Nephron progenitor cell (in vitro differentiated cells): ENCODE measurements at regions not wholly inside any gene's neighbourhood (a gene's known extent, or its start where the extent isn't known, plus 50 kb on each side); places are given as distances from the start of the nearest gene placed in this dataset.

Experiments used
- DNase-seq: peaks from one replicate; pipeline ENCODE4 v3.0.0; 2021
- H3K27ac Mint-ChIP-seq: 2 replicates; pipeline ENCODE4 v1.8.0; 2021; ENCODE audit warnings: mild to moderate bottlenecking, moderate library complexity, mixed read lengths
- H3K27me3 Mint-ChIP-seq: 2 replicates; pipeline ENCODE4 v1.8.0; 2021; ENCODE audit warnings: mild to moderate bottlenecking, low read depth, mixed read lengths; ENCODE audit not compliant: poor library complexity
- H3K36me3 Mint-ChIP-seq: 2 replicates; pipeline ENCODE4 v1.8.0; 2021; ENCODE audit warnings: low read depth, mixed read lengths
- H3K4me1 Mint-ChIP-seq: 2 replicates; pipeline ENCODE4 v1.8.0; 2021; ENCODE audit warnings: mixed read lengths
- H3K4me3 Mint-ChIP-seq: 2 replicates; pipeline ENCODE4 v1.8.0; 2021; ENCODE audit warnings: mild to moderate bottlenecking, moderate library complexity, mixed read lengths
- H3K9me3 Mint-ChIP-seq: 2 replicates; pipeline ENCODE4 v1.8.0; 2021; ENCODE audit warnings: mild to moderate bottlenecking, moderate library complexity, mixed read lengths
- TF ChIP-seq, protein P1 (sequence below): fragments of 200-600 bp; sonication (generic); IDR thresholded peaks from 2 replicates; pipeline ENCODE4 v1.5.0; 2021; ENCODE audit warnings: antibody characterized with exemption

DNA sequence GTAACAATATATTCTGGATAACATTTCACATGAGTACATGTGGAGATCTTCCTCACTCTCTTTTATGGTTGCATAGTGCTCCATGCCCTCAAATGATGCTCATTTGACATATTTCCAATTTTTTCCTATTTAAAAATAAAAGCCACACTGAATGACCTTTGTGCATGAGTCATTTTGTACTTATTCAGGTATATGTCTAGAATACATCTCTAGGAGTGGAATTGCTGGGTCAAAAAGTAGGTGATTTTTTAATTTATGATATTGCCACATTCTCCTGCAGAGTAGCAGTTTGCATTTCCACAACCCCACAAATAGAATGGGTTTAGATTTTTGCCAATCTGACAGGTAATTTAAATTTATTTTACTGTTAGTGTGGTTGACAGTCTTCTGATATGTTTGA is 104.8 kb downstream of the RPAP3 start:
- Mint-ChIP-seq H3K27me3 (peaks cover 4% of the 10 kb centered on the region), H3K36me3 (peaks cover 42% of the 10 kb centered on the region), H3K4me1 (peaks cover 7% of the 10 kb centered on the region), H3K9me3 (peaks cover 40% of the 10 kb centered on the region), H3K4me3 (no peak overlapping the region), H3K27ac (no peak overlapping the region)
- no peak for DNase-seq
- TF ChIP-seq, protein P1, sequence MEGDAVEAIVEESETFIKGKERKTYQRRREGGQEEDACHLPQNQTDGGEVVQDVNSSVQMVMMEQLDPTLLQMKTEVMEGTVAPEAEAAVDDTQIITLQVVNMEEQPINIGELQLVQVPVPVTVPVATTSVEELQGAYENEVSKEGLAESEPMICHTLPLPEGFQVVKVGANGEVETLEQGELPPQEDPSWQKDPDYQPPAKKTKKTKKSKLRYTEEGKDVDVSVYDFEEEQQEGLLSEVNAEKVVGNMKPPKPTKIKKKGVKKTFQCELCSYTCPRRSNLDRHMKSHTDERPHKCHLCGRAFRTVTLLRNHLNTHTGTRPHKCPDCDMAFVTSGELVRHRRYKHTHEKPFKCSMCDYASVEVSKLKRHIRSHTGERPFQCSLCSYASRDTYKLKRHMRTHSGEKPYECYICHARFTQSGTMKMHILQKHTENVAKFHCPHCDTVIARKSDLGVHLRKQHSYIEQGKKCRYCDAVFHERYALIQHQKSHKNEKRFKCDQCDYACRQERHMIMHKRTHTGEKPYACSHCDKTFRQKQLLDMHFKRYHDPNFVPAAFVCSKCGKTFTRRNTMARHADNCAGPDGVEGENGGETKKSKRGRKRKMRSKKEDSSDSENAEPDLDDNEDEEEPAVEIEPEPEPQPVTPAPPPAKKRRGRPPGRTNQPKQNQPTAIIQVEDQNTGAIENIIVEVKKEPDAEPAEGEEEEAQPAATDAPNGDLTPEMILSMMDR, result no peak

DNA sequence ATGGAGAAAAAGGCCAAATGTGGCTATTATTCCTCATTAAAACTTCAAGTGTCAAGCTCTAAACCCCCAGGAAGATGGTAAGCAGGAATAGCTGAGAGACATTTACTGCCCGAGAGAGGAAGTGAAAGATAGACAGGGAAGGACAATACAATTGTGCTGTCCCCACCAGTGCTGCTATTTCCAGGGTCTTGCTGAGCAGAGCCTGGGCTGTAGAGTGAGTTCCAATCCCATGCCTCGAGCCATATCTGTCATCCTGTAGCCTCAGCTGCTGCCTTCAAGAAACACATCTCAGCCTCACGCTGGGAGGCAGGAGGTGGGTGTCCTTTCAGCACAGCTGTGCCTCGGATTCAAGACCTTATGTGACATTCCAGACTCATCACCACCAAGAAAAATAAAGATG is 114.0 kb downstream of the RPAP3 start:
- H3K9me3 Mint-ChIP-seq, result no peaks in the 10 kb centered on the region
- TF ChIP-seq, protein P1, result no peak
- H3K4me3 Mint-ChIP-seq, result no peak overlapping the region
- no peak for DNase-seq
- peaks cover 14% of the 10 kb centered on the region for H3K4me1 Mint-ChIP-seq
- no peaks in the 10 kb centered on the region for H3K36me3 Mint-ChIP-seq
- peak overlapping the region; percentile 18 for H3K27ac Mint-ChIP-seq
- H3K27me3 Mint-ChIP-seq, result peaks cover 7% of the 10 kb centered on the region

DNA sequence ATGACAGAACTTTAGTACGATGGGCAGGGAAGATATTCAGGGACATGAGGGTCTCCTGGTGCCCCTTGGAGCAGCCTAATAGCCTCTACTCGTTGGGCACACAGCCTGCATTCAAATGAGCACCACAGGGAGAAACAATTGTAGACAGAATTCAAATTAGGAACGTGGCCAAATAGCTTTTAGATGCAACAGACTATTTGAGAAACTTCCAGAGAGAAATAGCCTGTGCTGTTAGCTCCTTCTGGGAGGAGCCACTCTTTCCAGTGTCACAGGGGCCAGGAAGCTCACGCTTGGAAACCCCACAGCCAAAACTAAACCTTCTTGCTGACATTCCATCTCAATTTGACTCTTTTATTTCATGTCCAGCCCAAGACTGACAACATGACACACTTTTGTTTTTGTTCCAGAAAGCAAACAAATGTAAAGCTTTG is 114.5 kb downstream of the RPAP3 start:
- Mint-ChIP-seq H3K4me3 (no peak overlapping the region), H3K27me3 (peaks cover 9% of the 10 kb centered on the region), H3K27ac (peak overlapping the region; percentile 18), H3K4me1 (peaks cover 14% of the 10 kb centered on the region), H3K36me3 (no peaks in the 10 kb centered on the region), H3K9me3 (no peaks in the 10 kb centered on the region)
- DNase-seq, result no peak
- TF ChIP-seq, protein P1, result no peak

DNA sequence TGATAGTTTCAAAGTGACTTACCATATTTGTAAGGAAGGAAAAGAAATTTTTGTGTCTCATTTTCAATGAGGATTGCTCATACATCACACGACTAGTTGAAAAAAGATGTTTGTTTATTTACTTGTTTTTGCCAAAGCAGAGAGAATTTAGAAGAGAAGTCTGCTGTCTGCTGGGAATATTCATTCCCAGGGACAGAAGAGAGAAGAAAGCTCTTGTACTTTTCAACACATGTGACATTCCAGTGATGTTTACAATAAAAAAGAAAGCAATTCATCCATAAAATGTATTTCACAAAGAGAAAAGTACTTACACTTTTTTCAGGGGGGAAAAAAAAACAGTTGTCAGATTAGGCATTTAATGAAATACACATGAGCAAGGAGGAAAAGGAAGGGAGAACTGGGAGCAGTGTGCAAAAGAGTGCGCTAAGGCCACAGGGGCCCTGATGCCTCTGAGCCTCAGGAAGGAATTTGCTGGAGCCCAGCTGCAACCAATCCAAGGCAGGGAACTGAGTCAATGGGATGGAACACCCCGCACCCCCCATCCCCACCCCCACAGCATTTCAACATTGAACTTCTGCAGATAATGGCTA is 115.0 kb downstream of the RPAP3 start:
- Mint-ChIP-seq H3K27me3 (peaks cover 9% of the 10 kb centered on the region), H3K27ac (no peak overlapping the region), H3K36me3 (no peaks in the 10 kb centered on the region), H3K9me3 (no peaks in the 10 kb centered on the region), H3K4me1 (peaks cover 14% of the 10 kb centered on the region), H3K4me3 (no peak overlapping the region)
- no peak for DNase-seq
- TF ChIP-seq, protein P1, result no peak

DNA sequence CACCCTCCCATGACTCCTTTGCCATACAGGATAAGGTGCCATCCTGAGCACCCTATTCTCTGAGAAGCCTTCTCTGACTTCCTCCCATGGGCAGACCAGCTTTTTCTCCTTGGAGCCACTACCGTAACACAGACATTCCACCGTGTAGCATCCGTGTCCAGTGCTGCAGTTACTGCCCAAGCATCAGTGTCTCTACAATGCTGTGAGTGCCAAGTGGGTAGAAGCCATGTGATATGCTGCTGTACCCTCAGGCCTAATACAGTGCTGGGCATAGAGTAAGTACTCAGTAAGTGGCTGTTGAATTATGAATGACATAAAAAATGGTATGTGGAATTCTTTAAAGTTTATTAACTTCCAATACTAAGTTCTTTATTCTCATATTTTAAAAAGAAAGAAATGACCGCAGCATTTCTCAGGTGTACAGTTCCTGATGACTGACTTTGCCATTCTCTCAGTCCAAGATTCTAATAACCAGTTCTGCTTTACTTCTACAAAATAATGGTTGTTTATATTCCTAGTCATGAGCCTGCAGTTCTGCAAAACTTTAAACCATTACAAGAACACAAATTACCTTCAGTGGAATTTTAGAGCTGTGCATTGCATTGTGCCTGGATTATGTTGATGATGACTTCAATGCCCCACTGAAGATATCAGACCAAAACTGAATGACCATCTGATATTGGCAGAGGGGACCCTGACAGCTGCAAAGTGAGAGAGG is 118.7 kb downstream of the RPAP3 start:
- Mint-ChIP-seq H3K4me1 (peaks cover 14% of the 10 kb centered on the region), H3K36me3 (no peaks in the 10 kb centered on the region), H3K27me3 (peaks cover 9% of the 10 kb centered on the region), H3K27ac (peak overlapping the region; percentile 64), H3K4me3 (no peak overlapping the region), H3K9me3 (no peaks in the 10 kb centered on the region)
- TF ChIP-seq, protein P1, result no peak
- DNase-seq, result no peak

DNA sequence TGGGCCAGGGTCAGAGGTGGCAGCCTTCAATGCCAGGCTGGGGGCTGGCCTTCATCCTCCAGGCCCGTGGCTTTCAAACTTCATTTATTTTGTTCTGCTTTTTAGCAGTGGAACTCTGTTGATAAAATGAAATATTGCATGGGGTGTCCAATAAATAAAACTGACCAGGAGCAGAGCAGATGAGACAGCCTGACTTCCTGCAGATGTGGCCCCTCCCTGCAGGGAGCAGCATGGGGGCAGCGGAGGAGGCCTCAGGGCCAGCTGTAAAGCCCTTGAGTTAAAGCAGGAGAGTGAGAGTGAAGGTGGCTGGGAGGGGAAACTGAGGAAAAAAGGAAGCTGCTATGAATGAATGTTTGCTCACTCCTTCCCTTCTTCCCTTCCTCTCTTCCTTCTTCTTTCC is 120.3 kb downstream of the RPAP3 start:
- no peaks in the 10 kb centered on the region for H3K36me3 Mint-ChIP-seq
- no peak overlapping the region for H3K27ac Mint-ChIP-seq
- TF ChIP-seq, protein P1, result no peak
- DNase-seq, result no peak
- no peaks in the 10 kb centered on the region for H3K9me3 Mint-ChIP-seq
- H3K27me3 Mint-ChIP-seq, result peaks cover 4% of the 10 kb centered on the region
- H3K4me3 Mint-ChIP-seq, result no peak overlapping the region
- no peaks in the 10 kb centered on the region for H3K4me1 Mint-ChIP-seq
